ENCODE measurements at regions not wholly inside any gene's neighbourhood (a gene's known extent, or its start where the extent isn't known, plus 50 kb on each side); places are given as distances from the start of the nearest gene placed in this dataset.

GRCh38 chr13:77480066-77480465, 55.4 kb upstream of the SCEL start:
- no peak for DNase-seq (ENCODE audit: low read depth)

GRCh38 chr13:77479326-77479725, 56.2 kb upstream of the SCEL start:
- DNase-seq (ENCODE audit: low read depth): no peak

GRCh38 chr13:77477299-77477848, 58.1 kb upstream of the SCEL start:
- DNase-seq (ENCODE audit: low read depth): no peak

GRCh38 chr13:77476456-77476855, 59.0 kb upstream of the SCEL start:
- no peak for DNase-seq (ENCODE audit: low read depth)

- no peak for DNase-seq (ENCODE audit: low read depth)
These were observed 60.0 kb upstream of the SCEL start for GRCh38 chr13:77475345-77476084.

GRCh38 chr13:77470986-77471385, 64.5 kb upstream of the SCEL start:
- DNase-seq (ENCODE audit: low read depth): no peak

GRCh38 chr13:77466753-77467422, 68.6 kb upstream of the SCEL start:
- DNase-seq (ENCODE audit: low read depth): no peak

GRCh38 chr13:77465603-77466195, 69.8 kb upstream of the SCEL start:
- DNase-seq (ENCODE audit: low read depth): no peak

- no peak for DNase-seq (ENCODE audit: low read depth)
These were observed 75.3 kb upstream of the SCEL start for GRCh38 chr13:77460195-77460594.

GRCh38 chr13:77459592-77459991, 75.9 kb upstream of the SCEL start:
- no peak for DNase-seq (ENCODE audit: low read depth)

GRCh38 chr13:77458736-77459135, 76.8 kb upstream of the SCEL start:
- DNase-seq (ENCODE audit: low read depth): no peak

GRCh38 chr13:77457966-77458365, 77.5 kb upstream of the SCEL start:
- no peak for DNase-seq (ENCODE audit: low read depth)

GRCh38 chr13:77456271-77456670, 79.2 kb upstream of the SCEL start:
- no peak for DNase-seq (ENCODE audit: low read depth)

- no peak for DNase-seq (ENCODE audit: low read depth)
These were observed 86.2 kb upstream of the SCEL start for GRCh38 chr13:77449265-77449664.

- DNase-seq (ENCODE audit: low read depth): no peak
These were observed 86.8 kb upstream of the SCEL start for GRCh38 chr13:77448689-77449088.

- no peak for DNase-seq (ENCODE audit: low read depth)
These were observed 92.0 kb upstream of the SCEL start for GRCh38 chr13:77443511-77443910.

GRCh38 chr13:77437267-77437666, 98.2 kb upstream of the SCEL start:
- no peak for DNase-seq (ENCODE audit: low read depth)

- DNase-seq (ENCODE audit: low read depth): no peak
These were observed 101.2 kb upstream of the SCEL start for GRCh38 chr13:77434289-77434688.

GRCh38 chr13:77431449-77431848, 104.1 kb upstream of the SCEL start:
- no peak for DNase-seq (ENCODE audit: low read depth)

- no peak for DNase-seq (ENCODE audit: low read depth)
These were observed 103.6 kb upstream of the MYCBP2 start for GRCh38 chr13:77430377-77430951.

GRCh38 chr13:77429320-77430142, 102.6 kb upstream of the MYCBP2 start:
- DNase-seq (ENCODE audit: low read depth): peak; percentile 58

- DNase-seq (ENCODE audit: low read depth): no peak
These were observed 98.8 kb upstream of the MYCBP2 start for GRCh38 chr13:77425705-77426104.

Data from Daoy (cell line).